Right lobe of liver (tissue), 6 donors: ENCODE measurements at regions not wholly inside any gene's neighbourhood (a gene's known extent, or its start where the extent isn't known, plus 50 kb on each side); places are given as distances from the start of the nearest gene placed in this dataset.

Source experiments
- ATAC-seq, 4 donors: fragments of 200-7000 bp; cut with Tn5 transposase; one replicate each; pipeline ENCODE4 v1.9.1; 2020; ENCODE audit warnings: mild to moderate bottlenecking in 4 of 4, moderate library complexity in 4 of 4
- DNase-seq, 3 donors: peaks; one replicate each; pipeline ENCODE4 v3.0.0-alpha.2; 2020
- H3K27ac ChIP-seq, 3 donors: fragments of 200-600 bp; one replicate each; pipeline ENCODE4 v1.8.0; 2022
- H3K27me3 ChIP-seq, 2 donors: fragments of 200-600 bp; one replicate each; pipeline ENCODE4 v1.8.0; 2022
- H3K36me3 ChIP-seq, 4 donors: fragments of 200-600 bp; sonication (generic) in 1 of 4; one replicate each; pipeline versions ENCODE4 v1.5.1 to v1.8.0; 2017 to 2022; ENCODE audit warnings: control low read depth in 1 of 4
- H3K4me1 ChIP-seq, 4 donors: fragments of 200-600 bp; sonication (generic) in 1 of 4; one replicate each; pipeline versions ENCODE4 v1.5.1 to v1.8.0; 2017 to 2022; ENCODE audit warnings: control low read depth in 1 of 4
- H3K4me3 ChIP-seq, 3 donors: fragments of 200-600 bp; one replicate each; pipeline ENCODE4 v1.8.0; 2022
- H3K9me3 ChIP-seq, 4 donors: fragments of 200-600 bp; sonication (generic) in 1 of 4; one replicate each; pipeline versions ENCODE4 v1.5.1 to v1.8.0; 2017 to 2022; ENCODE audit warnings: control low read depth in 1 of 4
- CTCF ChIP-seq, 4 donors: fragments of 200-600 bp in 3 of 4; fragments of 450-650 bp in 1 of 4; IDR thresholded peaks; one replicate each; pipeline versions ENCODE4 v1.5.1 to v1.8.0; 2016 to 2022; ENCODE audit warnings: antibody characterized with exemption in 4 of 4, mild to moderate bottlenecking in 2 of 4
- POLR2A ChIP-seq: fragments of 450-650 bp; IDR thresholded peaks from one replicate; pipeline ENCODE4 v1.6.1; 2017; ENCODE audit warnings: antibody characterized with exemption, mild to moderate bottlenecking
- WGBS: methylation state at CpG from one replicate; pipeline ENCODE4 v1.1.6; 2018; ENCODE audit warnings: low coverage, low lambda C conversion rate; ENCODE audit not compliant: insufficient coverage; ENCODE audit errors: missing lambda C conversion rate; 5-methylcytosine and 5-hydroxymethylcytosine counted together
- intact Hi-C, 2 donors: fragments of 100-400 bp; cut with DNase I; formaldehyde crosslinking; loops; one replicate each; pipeline versions ENCODE4 v1.11.2 to v1.14.1; 2022
- donor health status: DM: no; HTN: yes; CAD: no.
- donor health status: DM: no; HTN: no; CAD: no.
- donor health status: DM: no; HTN: no; CAD: no.
- donor health status: DM: no; HTN: yes; CAD: no.
- donor health status: DM: no; HTN: yes; CAD: no.

DNA sequence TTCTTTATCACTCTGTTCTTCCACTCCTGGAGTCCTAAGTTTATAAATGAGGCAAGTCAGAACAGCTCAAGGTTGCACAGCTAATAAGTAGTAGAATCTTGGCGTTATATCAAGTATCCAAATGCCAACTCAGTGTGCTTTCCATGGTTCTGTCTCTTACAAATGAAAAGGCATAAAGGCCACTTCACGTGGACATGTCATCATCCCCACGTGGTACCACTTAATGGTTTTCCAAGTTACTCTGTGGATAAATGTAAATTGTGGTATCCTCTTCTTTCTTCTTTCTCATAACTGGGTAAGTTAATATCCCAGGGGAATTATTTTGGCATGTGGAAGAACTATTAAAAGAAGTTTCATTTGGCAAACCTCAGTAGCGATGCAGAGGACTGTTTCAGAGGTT lies 131.5 kb upstream of the L3MBTL4 start:
- 59% methylated on average over 4 of the region's 4 CpGs for WGBS
- TF ChIP-seq CTCF (IDR thresholded peaks at IDR 0.05) (no peak), POLR2A (no peak)
- H3K27me3 ChIP-seq = no peaks in the 10 kb centered on the region
- H3K4me1 ChIP-seq = no peaks in the 10 kb centered on the region
- DNase-seq (no peak), ATAC-seq (no peak)
- no peak overlapping the region for H3K27ac ChIP-seq
- intact Hi-C loops = loop anchor here in 1 of 2 donors (10.0 kb wide), 1 partner anchor 339 kb away; no protein-coding TSS in a partner anchor
- no peaks in the 10 kb centered on the region for H3K9me3 ChIP-seq
- H3K4me3 ChIP-seq = no peak overlapping the region
- no peaks in the 10 kb centered on the region for H3K36me3 ChIP-seq

GRCh38 chr18:6547476-6547875 lies 132.8 kb upstream of the L3MBTL4 start:
- H3K36me3 ChIP-seq = no peaks in the 10 kb centered on the region
- no peaks in the 10 kb centered on the region for H3K9me3 ChIP-seq
- intact Hi-C loops = loop anchor here in 1 of 2 donors (10.0 kb wide), 1 partner anchor 337 kb away; no protein-coding TSS in a partner anchor
- no peaks in the 10 kb centered on the region for H3K4me1 ChIP-seq
- no peaks in the 10 kb centered on the region for H3K27me3 ChIP-seq
- H3K4me3 ChIP-seq = no peak overlapping the region
- DNase-seq (no peak), ATAC-seq (no peak)
- TF ChIP-seq POLR2A = no peak
- no peak for TF ChIP-seq CTCF (IDR thresholded peaks at IDR 0.05)
- 53% methylated on average over 1 of the region's 1 CpG for WGBS
- H3K27ac ChIP-seq = no peak overlapping the region

DNA sequence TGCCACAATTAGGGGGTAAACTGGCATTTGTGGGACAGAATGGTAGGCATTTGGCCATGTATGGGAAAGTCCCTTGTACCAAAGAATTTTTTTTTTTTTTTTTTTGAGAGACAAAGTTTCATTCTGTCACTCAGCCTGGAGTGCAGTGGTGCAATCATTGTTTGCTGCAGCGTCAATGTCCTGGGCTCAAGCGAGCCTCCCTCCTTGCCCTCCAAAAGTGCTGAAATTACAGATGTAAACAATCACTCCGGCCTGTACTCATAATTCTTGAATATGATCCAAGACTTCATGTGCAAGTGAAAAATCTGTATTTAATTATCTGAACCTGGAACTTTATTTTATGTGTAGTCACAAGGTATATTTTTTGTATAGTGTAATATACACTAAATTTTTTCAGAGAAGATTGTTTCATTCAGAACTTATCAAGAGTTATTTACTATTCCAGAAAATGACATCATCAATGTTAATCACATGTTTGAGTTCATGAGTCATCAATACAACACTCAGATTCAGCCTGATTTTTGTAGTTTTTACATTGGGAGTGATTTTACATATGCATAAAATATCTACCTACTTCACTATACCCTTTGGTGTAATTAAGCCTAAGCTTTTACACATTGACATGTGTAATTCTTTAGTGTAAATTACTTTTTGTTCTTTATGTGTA lies 138.7 kb upstream of the L3MBTL4 start:
- intact Hi-C loops = no loop called here
- DNase-seq = no peak
- 25% methylated on average over 3 of the region's 3 CpGs for WGBS
- no peaks in the 10 kb centered on the region for H3K27me3 ChIP-seq
- no peaks in the 10 kb centered on the region for H3K36me3 ChIP-seq
- TF ChIP-seq CTCF (IDR thresholded peaks at IDR 0.05) = no peak
- no peak for TF ChIP-seq POLR2A
- peak in 1 of 4 donors; percentile 45 for ATAC-seq
- H3K4me3 ChIP-seq = no peak overlapping the region
- no peak overlapping the region for H3K27ac ChIP-seq
- H3K9me3 ChIP-seq = no peaks in the 10 kb centered on the region
- no peaks in the 10 kb centered on the region for H3K4me1 ChIP-seq

DNA sequence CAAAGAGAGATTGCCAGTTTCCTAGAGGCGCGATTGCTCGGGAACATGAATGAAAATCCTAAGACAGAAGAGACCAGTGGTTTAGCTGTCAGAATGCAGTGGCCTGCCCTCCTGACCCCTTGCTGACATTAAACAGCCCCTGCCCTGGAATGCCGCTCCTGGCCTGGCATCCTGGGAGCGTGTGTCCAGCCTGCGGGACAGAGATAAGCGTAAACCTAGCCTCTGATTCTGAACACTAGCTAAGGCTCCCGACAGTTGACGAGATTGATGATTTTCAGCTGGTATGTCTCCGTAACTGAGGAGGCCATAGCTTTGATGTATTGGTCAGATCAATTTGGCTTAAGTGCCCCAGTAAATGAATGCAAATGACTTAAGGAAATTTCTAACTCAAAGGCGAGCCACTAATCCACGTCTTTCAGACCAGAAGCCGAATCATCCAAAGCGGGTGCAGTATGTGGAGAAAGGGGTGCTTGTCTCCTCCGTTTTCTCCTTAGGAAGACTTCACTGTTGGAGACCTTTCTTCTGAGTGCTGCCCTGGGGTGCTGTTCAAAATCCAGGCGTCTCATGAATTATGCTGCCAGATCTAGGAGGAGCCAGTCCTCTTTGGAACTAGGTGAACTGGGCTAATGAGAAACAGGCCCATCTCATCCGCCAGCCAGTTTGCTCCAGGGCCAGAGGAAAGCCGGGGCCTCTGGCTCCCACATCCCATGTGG lies 142.5 kb upstream of the L3MBTL4 start:
- no peaks in the 10 kb centered on the region for H3K9me3 ChIP-seq
- H3K36me3 ChIP-seq = no peaks in the 10 kb centered on the region
- DNase-seq = no peak
- no peak for ATAC-seq
- no peak overlapping the region for H3K27ac ChIP-seq
- TF ChIP-seq CTCF (IDR thresholded peaks at IDR 0.05) (no peak), POLR2A (no peak)
- H3K4me1 ChIP-seq = no peaks in the 10 kb centered on the region
- WGBS = 71% methylated on average over 10 of the region's 18 CpGs
- no peak overlapping the region for H3K4me3 ChIP-seq
- no peaks in the 10 kb centered on the region for H3K27me3 ChIP-seq
- intact Hi-C loops = no loop called here
